ENCODE measurements at regions not wholly inside any gene's neighbourhood (a gene's known extent, or its start where the extent isn't known, plus 50 kb on each side); places are given as distances from the start of the nearest gene placed in this dataset.

- DNase-seq (ENCODE audit: low read depth), result no peak
These were observed 244.8 kb downstream of the BAMBI start for GRCh38 chr10:28922127-28922526.

GRCh38 chr10:28922861-28923260, 245.5 kb downstream of the BAMBI start:
- TF ChIP-seq, protein P1, sequence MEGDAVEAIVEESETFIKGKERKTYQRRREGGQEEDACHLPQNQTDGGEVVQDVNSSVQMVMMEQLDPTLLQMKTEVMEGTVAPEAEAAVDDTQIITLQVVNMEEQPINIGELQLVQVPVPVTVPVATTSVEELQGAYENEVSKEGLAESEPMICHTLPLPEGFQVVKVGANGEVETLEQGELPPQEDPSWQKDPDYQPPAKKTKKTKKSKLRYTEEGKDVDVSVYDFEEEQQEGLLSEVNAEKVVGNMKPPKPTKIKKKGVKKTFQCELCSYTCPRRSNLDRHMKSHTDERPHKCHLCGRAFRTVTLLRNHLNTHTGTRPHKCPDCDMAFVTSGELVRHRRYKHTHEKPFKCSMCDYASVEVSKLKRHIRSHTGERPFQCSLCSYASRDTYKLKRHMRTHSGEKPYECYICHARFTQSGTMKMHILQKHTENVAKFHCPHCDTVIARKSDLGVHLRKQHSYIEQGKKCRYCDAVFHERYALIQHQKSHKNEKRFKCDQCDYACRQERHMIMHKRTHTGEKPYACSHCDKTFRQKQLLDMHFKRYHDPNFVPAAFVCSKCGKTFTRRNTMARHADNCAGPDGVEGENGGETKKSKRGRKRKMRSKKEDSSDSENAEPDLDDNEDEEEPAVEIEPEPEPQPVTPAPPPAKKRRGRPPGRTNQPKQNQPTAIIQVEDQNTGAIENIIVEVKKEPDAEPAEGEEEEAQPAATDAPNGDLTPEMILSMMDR (IDR thresholded peaks at IDR 0.05; ENCODE audit: control insufficient read depth, extremely low read depth, insufficient read depth), result no peak
- no peak for DNase-seq (ENCODE audit: low read depth)
- H3K4me3 ChIP-seq (ENCODE audit: low read depth, low read length), result no peak overlapping the region

More at GRCh38 chr10:28922127-28922526, 244.8 kb downstream of the BAMBI start:
- no peak overlapping the region for H3K4me3 ChIP-seq (ENCODE audit: low read depth, low read length)
- TF ChIP-seq, protein P1 (IDR thresholded peaks at IDR 0.05; ENCODE audit: control insufficient read depth, extremely low read depth, insufficient read depth), result no peak

DNA sequence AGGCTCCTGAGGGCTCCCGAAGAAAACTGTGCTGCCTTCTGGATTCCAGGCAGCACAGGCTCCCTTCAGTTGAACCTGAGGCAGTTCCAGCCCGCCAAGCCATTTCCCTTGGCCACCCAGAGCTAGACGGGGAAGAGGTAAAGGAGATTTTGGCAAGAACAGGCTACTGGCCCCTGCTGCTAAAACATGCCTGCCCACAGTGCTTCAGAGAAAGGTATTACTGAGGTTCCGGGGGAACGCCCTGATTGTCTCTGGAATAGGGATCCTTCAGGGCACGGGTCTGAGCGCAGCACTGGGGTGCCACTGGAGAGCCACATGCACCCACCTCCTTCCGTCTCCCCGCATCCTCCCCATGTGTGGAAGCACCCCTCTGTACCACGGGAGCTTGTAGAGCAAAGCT, 247.4 kb downstream of the BAMBI start:
- no peak for DNase-seq (ENCODE audit: low read depth)
- H3K4me3 ChIP-seq (ENCODE audit: low read depth, low read length), result no peak overlapping the region
- TF ChIP-seq, protein P1 (IDR thresholded peaks at IDR 0.05; ENCODE audit: control insufficient read depth, extremely low read depth, insufficient read depth), result no peak

GRCh38 chr10:28925121-28925663, 247.9 kb downstream of the BAMBI start:
- no peak for DNase-seq (ENCODE audit: low read depth)
- H3K4me3 ChIP-seq (ENCODE audit: low read depth, low read length), result no peak overlapping the region
- TF ChIP-seq, protein P1 (IDR thresholded peaks at IDR 0.05; ENCODE audit: control insufficient read depth, extremely low read depth, insufficient read depth), result no peak

GRCh38 chr10:28926932-28927331, 249.6 kb downstream of the BAMBI start:
- H3K4me3 ChIP-seq (ENCODE audit: low read depth, low read length), result no peak overlapping the region
- DNase-seq (ENCODE audit: low read depth), result no peak
- TF ChIP-seq, protein P1 (IDR thresholded peaks at IDR 0.05; ENCODE audit: control insufficient read depth, extremely low read depth, insufficient read depth), result no peak

- TF ChIP-seq, protein P1 (IDR thresholded peaks at IDR 0.05; ENCODE audit: control insufficient read depth, extremely low read depth, insufficient read depth), result no peak
- no peak overlapping the region for H3K4me3 ChIP-seq (ENCODE audit: low read depth, low read length)
- no peak for DNase-seq (ENCODE audit: low read depth)
These were observed 251.2 kb downstream of the BAMBI start for GRCh38 chr10:28928484-28928883.

DNA sequence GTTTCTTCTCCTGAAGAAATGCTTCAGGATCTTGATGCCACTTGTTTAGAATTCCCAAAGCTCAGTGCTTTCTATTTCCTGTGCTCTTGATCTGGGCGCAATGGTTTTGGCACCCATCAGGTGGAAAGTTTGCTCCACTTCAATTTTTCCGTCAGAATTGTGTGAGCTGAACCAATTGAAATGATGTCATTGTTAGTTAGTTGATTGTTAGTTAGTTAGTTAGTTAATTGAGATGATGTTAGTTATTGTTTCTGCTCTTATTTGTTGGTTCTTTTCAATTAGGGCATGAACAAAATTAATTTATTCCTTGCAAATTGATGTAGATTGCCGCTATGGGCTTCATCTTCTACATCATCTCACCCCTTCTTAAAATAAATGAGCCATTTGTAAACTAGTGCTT, 252.6 kb downstream of the BAMBI start:
- TF ChIP-seq, protein P1 (IDR thresholded peaks at IDR 0.05; ENCODE audit: control insufficient read depth, extremely low read depth, insufficient read depth), result no peak
- H3K4me3 ChIP-seq (ENCODE audit: low read depth, low read length), result no peak overlapping the region
- no peak for DNase-seq (ENCODE audit: low read depth)

Measured in LNCaP clone FGC (cell line).